ENCODE measurements at regions not wholly inside any gene's neighbourhood (a gene's known extent, or its start where the extent isn't known, plus 50 kb on each side); places are given as distances from the start of the nearest gene placed in this dataset.

DNA sequence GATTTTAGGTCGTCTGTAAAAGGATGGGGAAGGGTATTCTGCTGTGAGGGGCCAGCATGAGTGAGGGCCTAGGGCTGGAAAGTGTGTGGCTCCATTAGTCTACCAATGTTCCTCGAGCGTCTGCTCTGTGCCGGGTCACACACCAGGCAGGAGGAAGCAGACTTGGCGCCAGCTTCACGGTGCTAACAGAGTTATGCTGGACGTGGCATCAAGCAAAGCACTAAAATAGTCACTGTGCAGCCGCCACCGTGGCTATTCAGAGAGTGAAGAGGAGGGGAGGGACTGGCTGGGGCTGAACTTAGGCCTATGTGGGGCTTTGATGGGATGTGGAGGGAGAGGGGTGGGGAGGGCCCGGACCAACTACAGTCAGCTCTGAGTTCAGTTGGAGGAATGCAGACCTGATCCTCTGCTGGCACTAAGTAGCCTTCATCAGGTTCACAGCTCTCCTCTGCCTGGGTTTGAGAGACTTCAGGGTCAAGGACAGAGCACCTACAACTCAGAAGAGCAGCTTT is 83.9 kb upstream of the MSX1 start:
- no peak overlapping the region for H3K27ac ChIP-seq
- TF ChIP-seq, protein P1, sequence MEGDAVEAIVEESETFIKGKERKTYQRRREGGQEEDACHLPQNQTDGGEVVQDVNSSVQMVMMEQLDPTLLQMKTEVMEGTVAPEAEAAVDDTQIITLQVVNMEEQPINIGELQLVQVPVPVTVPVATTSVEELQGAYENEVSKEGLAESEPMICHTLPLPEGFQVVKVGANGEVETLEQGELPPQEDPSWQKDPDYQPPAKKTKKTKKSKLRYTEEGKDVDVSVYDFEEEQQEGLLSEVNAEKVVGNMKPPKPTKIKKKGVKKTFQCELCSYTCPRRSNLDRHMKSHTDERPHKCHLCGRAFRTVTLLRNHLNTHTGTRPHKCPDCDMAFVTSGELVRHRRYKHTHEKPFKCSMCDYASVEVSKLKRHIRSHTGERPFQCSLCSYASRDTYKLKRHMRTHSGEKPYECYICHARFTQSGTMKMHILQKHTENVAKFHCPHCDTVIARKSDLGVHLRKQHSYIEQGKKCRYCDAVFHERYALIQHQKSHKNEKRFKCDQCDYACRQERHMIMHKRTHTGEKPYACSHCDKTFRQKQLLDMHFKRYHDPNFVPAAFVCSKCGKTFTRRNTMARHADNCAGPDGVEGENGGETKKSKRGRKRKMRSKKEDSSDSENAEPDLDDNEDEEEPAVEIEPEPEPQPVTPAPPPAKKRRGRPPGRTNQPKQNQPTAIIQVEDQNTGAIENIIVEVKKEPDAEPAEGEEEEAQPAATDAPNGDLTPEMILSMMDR (IDR thresholded peaks at IDR 0.05) = no peak
- TF ChIP-seq ZFX (IDR thresholded peaks at IDR 0.05; ENCODE audit: borderline replicate concordance) = no peak

DNA sequence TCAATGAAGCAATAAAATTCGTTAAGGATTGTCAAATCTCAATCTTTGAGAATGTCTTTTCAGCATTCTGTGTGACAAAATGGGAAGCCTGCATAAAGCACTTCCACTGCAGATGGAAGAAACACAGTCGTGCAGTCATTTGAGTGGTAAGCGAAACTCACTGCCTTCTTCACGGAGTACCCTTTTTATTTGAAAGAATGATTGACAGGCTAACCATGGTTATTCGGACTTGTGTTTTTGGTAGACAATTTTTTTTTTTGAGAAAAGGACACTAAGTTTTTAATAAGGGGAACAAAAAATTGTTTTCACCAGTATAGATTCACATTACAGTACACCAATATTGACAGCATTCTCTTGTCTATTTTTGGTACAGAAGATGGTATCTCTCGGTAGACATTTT is 86.9 kb upstream of the MSX1 start:
- H3K27ac ChIP-seq = no peak overlapping the region
- TF ChIP-seq, protein P1 (IDR thresholded peaks at IDR 0.05) = no peak
- no peak for TF ChIP-seq ZFX (IDR thresholded peaks at IDR 0.05; ENCODE audit: borderline replicate concordance)

DNA sequence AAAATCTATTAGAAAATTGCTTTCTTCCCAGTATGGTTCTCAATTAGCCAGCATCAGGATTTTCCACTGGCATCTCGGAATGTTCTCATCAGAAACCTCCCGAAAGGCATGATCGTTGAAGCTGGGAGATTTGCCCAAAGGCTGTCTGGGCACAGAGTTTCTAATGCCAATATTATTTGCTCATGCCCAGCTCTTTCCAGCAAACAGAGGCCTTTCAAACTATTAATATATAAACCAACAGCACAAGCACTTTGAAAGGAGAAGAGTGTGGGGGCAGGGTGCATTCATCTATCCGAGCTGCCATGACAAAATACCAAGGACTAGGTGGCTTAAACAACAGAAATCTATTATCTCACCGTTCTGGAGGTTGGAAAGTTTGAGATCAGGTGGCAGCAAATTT is 88.3 kb upstream of the MSX1 start:
- no peak for TF ChIP-seq ZFX (IDR thresholded peaks at IDR 0.05; ENCODE audit: borderline replicate concordance)
- TF ChIP-seq, protein P1 (IDR thresholded peaks at IDR 0.05) = no peak
- no peak overlapping the region for H3K27ac ChIP-seq

DNA sequence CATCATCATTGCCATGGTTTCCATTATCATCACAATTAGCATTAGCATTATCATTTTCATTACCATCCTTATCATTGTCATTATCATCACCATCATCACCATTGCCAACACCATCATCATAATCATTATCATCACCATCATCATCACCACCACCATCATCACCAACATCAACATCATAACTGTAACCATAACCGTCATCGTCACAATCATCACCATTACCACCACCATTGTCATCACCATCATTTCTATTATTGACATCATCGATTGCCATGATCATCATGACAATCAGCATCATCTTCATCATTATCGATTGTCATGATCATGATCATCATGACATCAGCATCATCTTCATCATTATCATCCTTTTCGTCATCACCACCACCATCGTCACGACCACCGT is 88.9 kb upstream of the MSX1 start:
- no peak overlapping the region for H3K27ac ChIP-seq
- TF ChIP-seq, protein P1 (IDR thresholded peaks at IDR 0.05) = no peak
- no peak for TF ChIP-seq ZFX (IDR thresholded peaks at IDR 0.05; ENCODE audit: borderline replicate concordance)

DNA sequence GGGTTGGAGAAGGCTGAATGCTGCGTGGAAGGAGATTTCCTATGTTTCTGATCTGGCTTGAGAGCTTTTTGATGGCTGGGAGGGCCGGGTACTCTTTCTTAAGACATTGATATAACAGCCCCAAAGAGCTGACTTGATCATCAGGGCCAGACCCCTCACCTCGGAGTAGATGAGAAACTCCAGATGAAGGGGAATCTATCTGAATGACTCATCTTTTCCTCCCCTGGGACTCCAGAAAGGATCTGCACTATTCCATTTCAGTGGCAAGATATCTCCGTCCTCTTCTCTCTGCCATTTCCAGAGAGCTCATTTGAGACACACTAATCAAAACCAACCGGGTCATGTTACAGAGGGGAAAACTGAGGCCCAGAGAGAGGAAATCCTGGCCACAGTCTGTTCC is 92.9 kb upstream of the MSX1 start:
- TF ChIP-seq, protein P1 (IDR thresholded peaks at IDR 0.05) = no peak
- no peak for TF ChIP-seq ZFX (IDR thresholded peaks at IDR 0.05; ENCODE audit: borderline replicate concordance)
- no peak overlapping the region for H3K27ac ChIP-seq

DNA sequence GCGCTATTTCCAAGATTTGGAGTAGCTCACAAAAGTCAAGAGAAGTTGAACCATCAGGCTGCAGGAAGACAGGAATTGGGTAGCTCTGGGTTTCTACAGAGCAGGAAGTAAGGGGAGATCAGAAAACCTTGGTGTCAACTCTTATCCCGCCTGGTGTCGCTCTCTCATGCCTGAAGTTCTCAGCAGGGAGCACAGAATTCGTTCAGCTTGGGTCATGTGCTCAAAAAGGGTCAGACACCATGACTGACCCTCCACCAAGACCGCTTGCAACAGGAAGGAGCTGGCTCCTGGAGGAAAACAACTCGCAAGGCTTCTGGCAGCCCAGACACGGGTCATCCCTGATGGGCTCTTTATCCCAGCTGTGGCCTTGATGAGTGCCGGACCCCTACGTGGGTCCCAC is 93.7 kb upstream of the MSX1 start:
- TF ChIP-seq, protein P1 (IDR thresholded peaks at IDR 0.05) = no peak
- TF ChIP-seq ZFX (IDR thresholded peaks at IDR 0.05; ENCODE audit: borderline replicate concordance) = no peak
- H3K27ac ChIP-seq = no peak overlapping the region

DNA sequence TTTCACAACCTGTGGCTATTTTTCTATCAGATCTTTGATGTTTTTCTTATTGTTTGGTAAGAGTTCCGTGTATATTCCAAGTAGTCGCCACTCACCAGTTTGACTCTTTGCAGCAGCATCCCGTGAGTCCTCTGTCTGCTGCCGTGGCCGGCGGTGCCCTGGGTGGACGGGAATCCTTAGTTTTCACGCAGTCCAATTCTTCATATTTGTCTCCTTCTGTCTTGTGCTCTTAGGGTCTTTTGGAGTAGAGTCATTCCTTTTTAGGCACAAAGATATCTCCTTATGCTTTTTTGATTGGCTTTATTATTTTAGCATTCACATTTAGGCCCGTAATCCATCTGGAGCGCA is 94.9 kb upstream of the MSX1 start:
- no peak overlapping the region for H3K27ac ChIP-seq
- TF ChIP-seq ZFX (IDR thresholded peaks at IDR 0.05; ENCODE audit: borderline replicate concordance) = no peak
- TF ChIP-seq, protein P1 (IDR thresholded peaks at IDR 0.05) = no peak
